IMR-90 (cell line): ENCODE measurements at regions not wholly inside any gene's neighbourhood (a gene's known extent, or its start where the extent isn't known, plus 50 kb on each side); places are given as distances from the start of the nearest gene placed in this dataset.

ENCODE experiments used
- ATAC-seq: fragments of 200-7000 bp; cut with Tn5 transposase; 2 replicates; pipeline ENCODE4 v1.9.1; 2020; ENCODE audit warnings: low read depth, mild to moderate bottlenecking, moderate library complexity
- BruUV-seq: library from RNA; stranded (reverse); fragments of 400-500 nt; replicated peaks from 2 replicates; lab custom pipeline; 2021; lab: Mats Ljungman, UMichigan
- CTCF ChIA-PET: fragments of 300-600 bp; formaldehyde crosslinking; extraction: SDS; loops from one replicate; lab custom pipeline; 2021; ENCODE audit warnings: antibody characterized with exemption; lab: Yijun Ruan, JAX
- POLR2A ChIA-PET: fragments of 300-600 bp; sonication (Branson Sonifier 250); formaldehyde crosslinking; loops from one replicate; lab custom pipeline; 2022; ENCODE audit warnings: antibody characterized with exemption; ENCODE audit not compliant: unreplicated experiment; lab: Charles Lee
- DNase-seq: peaks from one replicate; pipeline ENCODE4 v3.0.0; 2013
- H2AFZ ChIP-seq: replicated peaks from 2 replicates; pipeline ENCODE3; 2013; ENCODE audit warnings: low read length, mild to moderate bottlenecking; ENCODE audit not compliant: poor library complexity
- H2AK5ac ChIP-seq: 2 replicates; pipeline ENCODE4 v1.6.1; 2013; ENCODE audit warnings: low read depth, low read length, inconsistent platforms
- H2AK9ac ChIP-seq: replicated peaks from 2 replicates; pipeline ENCODE3; 2013; ENCODE audit warnings: mild to moderate bottlenecking, low read depth, low read length, moderate library complexity; ENCODE audit not compliant: poor library complexity
- H2BK120ac ChIP-seq: 2 replicates; pipeline ENCODE4 v1.6.1; 2013; ENCODE audit warnings: low read depth, low read length, inconsistent platforms
- H2BK15ac ChIP-seq: 3 replicates; pipeline ENCODE4 v1.6.1; 2013; ENCODE audit warnings: low read depth, low read length, inconsistent platforms
- H2BK20ac ChIP-seq: 2 replicates; pipeline ENCODE4 v1.6.1; 2013; ENCODE audit warnings: low read depth, mild to moderate bottlenecking, inconsistent platforms, low read length, moderate library complexity
- H2BK5ac ChIP-seq: 2 replicates; pipeline ENCODE4 v1.6.1; 2013; ENCODE audit warnings: mild to moderate bottlenecking, low read depth, low read length, inconsistent platforms; ENCODE audit not compliant: poor library complexity, severe bottlenecking
- H3K14ac ChIP-seq: replicated peaks from 2 replicates; pipeline ENCODE4 v1.6.1; 2013; ENCODE audit warnings: low read depth, low read length, inconsistent platforms
- H3K18ac ChIP-seq: 2 replicates; pipeline ENCODE4 v1.6.1; 2013; ENCODE audit warnings: low read depth, low read length, control low read depth
- H3K23ac ChIP-seq: 2 replicates; pipeline ENCODE4 v1.6.1; 2013; ENCODE audit warnings: low read depth, low read length, inconsistent platforms
- H3K27ac ChIP-seq: 2 replicates; pipeline ENCODE4 v1.5.1; 2013; ENCODE audit warnings: mild to moderate bottlenecking, control low read depth, low read length; ENCODE audit not compliant: insufficient read depth
- H3K27me3 ChIP-seq: 2 replicates; pipeline ENCODE4 v1.6.1; 2013; ENCODE audit warnings: low read length; ENCODE audit not compliant: control insufficient read depth, insufficient read depth
- H3K36me3 ChIP-seq: 2 replicates; pipeline ENCODE4 v1.6.1; 2013; ENCODE audit warnings: low read length, mixed read lengths; ENCODE audit not compliant: control insufficient read depth, insufficient read depth
- H3K4ac ChIP-seq: 2 replicates; pipeline ENCODE4 v1.6.1; 2013; ENCODE audit warnings: low read depth, low read length, inconsistent platforms
- H3K4me1 ChIP-seq: 2 replicates; pipeline ENCODE4 v1.6.1; 2013; ENCODE audit warnings: low read length, mixed read lengths; ENCODE audit not compliant: control insufficient read depth, insufficient read depth
- H3K4me2 ChIP-seq: 2 replicates; pipeline ENCODE4 v1.6.1; 2013; ENCODE audit warnings: low read depth, mild to moderate bottlenecking, control low read depth, low read length, moderate library complexity
- H3K4me3 ChIP-seq: 2 replicates; pipeline ENCODE4 v1.5.1; 2013; ENCODE audit warnings: low read depth, mild to moderate bottlenecking, control low read depth, low read length, moderate library complexity; ENCODE audit not compliant: insufficient read depth
- H3K56ac ChIP-seq: 2 replicates; pipeline ENCODE4 v1.6.1; 2013; ENCODE audit warnings: low read length, inconsistent platforms; ENCODE audit not compliant: insufficient read depth; ENCODE audit errors: extremely low read depth
- H3K79me1 ChIP-seq, 2 experiments: 2 replicates each; pipeline ENCODE4 v1.6.1; 2013; ENCODE audit warnings: low read length in 2 of 2, inconsistent platforms in 1 of 2, low read depth in 1 of 2
- H3K9ac ChIP-seq: 2 replicates; pipeline ENCODE4 v1.6.1; 2013; ENCODE audit warnings: low read depth, low read length, control low read depth
- H3K9me1 ChIP-seq: 2 replicates; pipeline ENCODE4 v1.6.1; 2013; ENCODE audit warnings: low read length, inconsistent platforms; ENCODE audit not compliant: insufficient read depth
- H3K9me3 ChIP-seq: 2 replicates; pipeline ENCODE4 v1.6.1; 2013; ENCODE audit warnings: low read length; ENCODE audit not compliant: control insufficient read depth, insufficient read depth
- H4K20me1 ChIP-seq: 2 replicates; pipeline ENCODE4 v1.6.1; 2013; ENCODE audit warnings: low read length, inconsistent platforms; ENCODE audit not compliant: insufficient read depth
- H4K5ac ChIP-seq: 2 replicates; pipeline ENCODE4 v1.6.1; 2013; ENCODE audit warnings: mild to moderate bottlenecking, low read depth, low read length, control low read depth
- H4K8ac ChIP-seq, 2 experiments: 2 replicates each; pipeline ENCODE4 v1.6.1; 2013; ENCODE audit warnings: low read depth in 2 of 2, low read length in 2 of 2, control low read depth in 1 of 2, inconsistent platforms in 1 of 2
- H4K91ac ChIP-seq: 2 replicates; pipeline ENCODE4 v1.6.1; 2013; ENCODE audit warnings: low read depth, low read length, inconsistent platforms; ENCODE audit not compliant: insufficient read depth
- BHLHE40 ChIP-seq: fragments of 150-350 bp; IDR thresholded peaks from 2 replicates; pipeline ENCODE4 v1.6.1; 2016; ENCODE audit warnings: mild to moderate bottlenecking, low read depth, low read length
- CEBPB ChIP-seq: IDR thresholded peaks from 2 replicates; pipeline ENCODE4 v1.6.1; 2012; ENCODE audit warnings: low read depth, low read length, improper control_type of control experiment
- CHD1 ChIP-seq: IDR thresholded peaks from 2 replicates; pipeline ENCODE4 v1.6.1; 2012; ENCODE audit warnings: low read depth, low read length, improper control_type of control experiment
- MAFK ChIP-seq: IDR thresholded peaks from 2 replicates; pipeline ENCODE4 v1.6.1; 2012; ENCODE audit warnings: low read depth, low read length, improper control_type of control experiment
- MXI1 ChIP-seq: IDR thresholded peaks from 2 replicates; pipeline ENCODE4 v1.6.1; 2012; ENCODE audit warnings: low read depth, mild to moderate bottlenecking, low read length, moderate library complexity, borderline replicate concordance
- POLR2A ChIP-seq: IDR thresholded peaks from 2 replicates; pipeline ENCODE4 v1.6.1; 2012; ENCODE audit warnings: mild to moderate bottlenecking, low read depth, low read length
- SMC3 ChIP-seq: fragments of 150-350 bp; IDR thresholded peaks from 2 replicates; pipeline ENCODE4 v1.6.1; 2016; ENCODE audit warnings: low read depth, mild to moderate bottlenecking, antibody characterized with exemption, low read length, moderate library complexity
- WGBS, 2 experiments: methylation state at CpG; one replicate each; pipeline versions ENCODE4 v1.1.5 to v1.1.7; 2013; ENCODE audit warnings: missing lambda C conversion rate in 2 of 2; ENCODE audit not compliant: insufficient read length in 1 of 2; ENCODE audit errors: extremely low coverage in 2 of 2; 5-methylcytosine and 5-hydroxymethylcytosine counted together
- dilution Hi-C: fragments of 300-500 bp; cut with HindIII; formaldehyde crosslinking; loops from one replicate; pipeline ENCODE4 v1.14.3; 2018; ENCODE audit warnings: low sequenced_read_pairs; ENCODE audit not compliant: unreplicated experiment
- in situ Hi-C: fragments of 300-500 bp; cut with MboI; formaldehyde crosslinking; loops from 3 replicates; pipeline ENCODE4 v1.14.3; 2019; ENCODE audit warnings: low sequenced_read_pairs, inconsistent platforms, mixed read lengths
- intact Hi-C: fragments of 100-400 bp; cut with micrococcal nuclease; formaldehyde crosslinking; loops from 2 replicates; pipeline ENCODE4 v1.10.0; 2022

- dilution Hi-C loops, result no loop called here
Observed at GRCh38 chr9:78812665-78813064, 515.7 kb downstream of the PSAT1 start.

More at GRCh38 chr9:78812665-78813064, 515.7 kb downstream of the PSAT1 start:
- no peaks in the 10 kb centered on the region for H3K36me3 ChIP-seq
- H4K20me1 ChIP-seq, result no peaks in the 10 kb centered on the region
- no peaks in the 10 kb centered on the region for H3K4me1 ChIP-seq
- no peak overlapping the region for H3K18ac ChIP-seq
- H2AK5ac ChIP-seq, result no peak overlapping the region
- H2BK20ac ChIP-seq, result no peak overlapping the region
- H2BK5ac ChIP-seq, result no peak overlapping the region
- no peak overlapping the region for H3K4me3 ChIP-seq
- no peak overlapping the region for H3K27ac ChIP-seq
- ATAC-seq (no peak), DNase-seq (no peak)
- in situ Hi-C loops, result no loop called here
- no peak overlapping the region for H2BK15ac ChIP-seq
- CTCF ChIA-PET, result interaction anchor here (1.0 kb wide), 1 partner anchor 20 kb away, joined by 3 read pairs; no protein-coding TSS in a partner anchor
- H4K91ac ChIP-seq, result no peak overlapping the region
- H2BK120ac ChIP-seq, result no peak overlapping the region
- H3K9me3 ChIP-seq, result peaks cover 4% of the 10 kb centered on the region; the same call in 1 of the 2 replicates
- no peak overlapping the region for H3K9ac ChIP-seq
- POLR2A ChIA-PET, result no interaction called here
- H3K27me3 ChIP-seq, result no peaks in the 10 kb centered on the region
- no peak overlapping the region for H2AFZ ChIP-seq
- H4K5ac ChIP-seq, result no peak overlapping the region
- no TSS peak for BruUV-seq
- no CpG with 5 or more reads among the region's 3 CpGs for WGBS, 2 experiments
- intact Hi-C loops, result no loop called here
- no peak overlapping the region for H4K8ac ChIP-seq
- H3K14ac ChIP-seq, result no peak overlapping the region
- H2AK9ac ChIP-seq, result no peak overlapping the region
- H3K79me1 ChIP-seq, result no peaks in the 10 kb centered on the region
- no peak for TF ChIP-seq BHLHE40
- TF ChIP-seq MAFK, result no peak
- TF ChIP-seq CEBPB, result no peak
- no peak for TF ChIP-seq POLR2A
- TF ChIP-seq CHD1, result no peak
- TF ChIP-seq SMC3, result no peak
- no peak for TF ChIP-seq MXI1
- H3K9me1 ChIP-seq, result no peaks in the 10 kb centered on the region
- H3K4me2 ChIP-seq, result no peak overlapping the region
- H3K56ac ChIP-seq, result no peak overlapping the region
- no peak overlapping the region for H3K23ac ChIP-seq
- no peak overlapping the region for H3K4ac ChIP-seq
